NOMO-1 treated with DMSO at 0.1 percent for 48 hours (cell line): ENCODE measurements at regions not wholly inside any gene's neighbourhood (a gene's known extent, or its start where the extent isn't known, plus 50 kb on each side); places are given as distances from the start of the nearest gene placed in this dataset.
A peak's percentile ranks its signal among the peaks of the same experiment; 100 is the strongest.

Source experiments
- DNase-seq: peaks from one replicate; lab custom pipeline; 2025; ENCODE audit not compliant: unreplicated experiment; lab: John Stamatoyannopoulos, UW

DNA sequence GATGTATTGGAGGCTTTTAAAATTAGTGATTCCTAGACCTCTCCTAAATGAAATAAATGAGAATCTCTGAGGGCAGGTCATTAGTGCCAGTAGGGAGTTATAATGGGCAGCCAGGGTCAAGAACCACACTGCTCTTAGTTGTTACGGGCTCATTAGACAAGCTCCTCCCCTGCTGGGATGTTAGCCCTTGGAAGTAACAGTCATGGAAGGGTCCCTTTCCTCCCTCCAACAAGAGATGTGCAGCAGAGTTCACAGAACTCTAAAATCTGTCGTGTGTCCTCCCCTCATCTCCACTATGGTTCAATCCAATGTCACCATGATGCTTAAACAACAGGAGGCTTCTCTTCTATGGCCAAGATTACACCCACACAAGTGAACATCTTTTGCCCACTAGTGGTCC lies 419.5 kb downstream of the INSC start:
- no peak for DNase-seq

DNA sequence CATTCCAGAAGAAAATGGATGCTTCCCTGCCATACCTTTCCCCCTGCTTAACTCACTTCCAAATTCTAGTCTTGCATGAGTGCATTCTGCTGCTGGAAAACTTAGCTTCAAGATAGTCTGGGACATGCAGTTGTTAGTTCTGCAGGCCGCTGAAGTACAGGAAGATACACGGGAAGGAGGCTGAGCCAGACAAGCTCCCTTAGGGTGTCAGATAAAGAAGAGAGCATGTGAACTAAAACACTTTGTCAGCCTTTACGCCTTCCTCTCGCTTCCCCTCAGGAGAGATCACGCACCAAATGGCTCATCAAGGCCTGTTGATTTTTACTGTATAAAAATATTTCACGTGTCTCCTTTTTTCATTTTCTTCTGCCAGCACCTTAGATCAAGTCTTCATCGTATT lies 420.7 kb downstream of the INSC start:
- DNase-seq, result no peak

DNA sequence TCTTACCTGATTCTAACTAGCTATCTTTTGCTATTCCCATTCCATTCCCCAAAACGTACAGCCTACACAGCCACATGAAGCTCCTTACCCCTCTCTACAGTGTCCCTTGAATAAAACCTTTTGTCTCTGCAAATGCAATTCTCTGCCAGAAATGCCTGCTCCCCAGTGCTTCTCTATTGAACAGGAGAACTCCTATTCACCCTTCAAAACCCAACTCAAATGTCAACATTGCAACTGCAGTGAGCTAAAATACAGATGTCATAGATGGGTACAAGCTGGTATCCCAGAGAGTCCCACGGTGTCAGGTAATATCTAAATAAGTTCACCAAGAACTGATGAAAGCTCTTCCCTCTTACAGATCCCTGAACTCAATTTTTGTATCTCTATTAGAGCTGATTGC lies 421.7 kb downstream of the INSC start:
- DNase-seq, result no peak

DNA sequence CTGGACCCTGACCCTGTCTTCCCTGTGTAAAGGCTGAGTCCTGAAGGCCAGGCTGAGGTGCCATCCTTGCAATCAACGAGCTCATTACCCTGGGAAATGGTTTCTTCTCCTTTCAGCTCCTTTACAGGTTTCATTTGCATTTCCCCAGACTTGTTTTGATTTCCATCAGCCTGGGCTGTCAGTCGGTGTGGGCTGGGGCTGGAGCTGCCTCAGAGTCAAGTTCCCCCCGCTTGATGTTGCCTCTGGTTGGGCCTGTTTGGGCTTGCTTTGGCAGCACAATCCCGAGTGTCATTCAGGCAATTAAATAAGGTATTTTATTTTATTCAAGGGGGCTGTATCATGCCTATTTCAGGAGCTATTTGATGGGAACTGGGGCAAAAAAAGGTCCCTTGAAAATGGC lies 424.9 kb downstream of the INSC start:
- DNase-seq, result no peak

DNA sequence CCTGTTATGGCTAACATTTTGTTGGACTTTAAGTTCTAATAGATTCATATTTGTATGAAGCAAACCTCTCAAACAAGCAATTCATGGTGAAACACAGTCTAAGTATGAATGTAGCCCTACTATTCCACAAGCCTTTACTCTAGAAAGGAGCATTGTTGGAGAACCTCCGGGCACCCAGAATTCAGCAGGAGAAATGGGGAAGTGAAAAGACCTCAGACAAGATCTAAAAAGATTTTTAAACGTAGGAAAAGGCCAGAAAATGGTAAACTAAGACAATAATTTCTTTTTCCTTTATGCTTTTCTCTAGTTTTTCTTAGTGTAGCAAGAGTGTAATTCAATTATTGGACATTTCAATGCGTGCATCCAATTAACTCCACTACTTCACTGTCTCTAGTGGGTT lies 426.4 kb downstream of the INSC start:
- DNase-seq, result no peak

DNA sequence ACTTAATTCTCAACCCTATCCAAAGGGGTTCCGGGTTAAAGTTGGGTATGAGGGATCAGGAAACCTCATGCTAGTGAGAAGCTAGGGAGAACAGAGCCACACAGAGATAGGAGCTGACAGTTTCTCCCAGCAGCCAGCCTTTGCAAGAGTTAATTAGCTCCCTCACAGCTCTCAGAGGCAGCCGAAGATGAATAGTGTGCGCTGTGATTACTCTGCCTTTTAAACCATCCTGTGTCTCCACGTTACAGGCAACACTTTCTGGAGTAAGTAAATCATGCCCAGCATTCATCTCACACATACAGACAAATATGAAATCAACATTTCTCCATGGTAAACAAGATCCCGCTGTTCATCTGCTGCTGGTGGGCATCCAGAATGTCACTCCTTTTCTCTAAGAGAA lies 429.6 kb downstream of the INSC start:
- no peak for DNase-seq

DNA sequence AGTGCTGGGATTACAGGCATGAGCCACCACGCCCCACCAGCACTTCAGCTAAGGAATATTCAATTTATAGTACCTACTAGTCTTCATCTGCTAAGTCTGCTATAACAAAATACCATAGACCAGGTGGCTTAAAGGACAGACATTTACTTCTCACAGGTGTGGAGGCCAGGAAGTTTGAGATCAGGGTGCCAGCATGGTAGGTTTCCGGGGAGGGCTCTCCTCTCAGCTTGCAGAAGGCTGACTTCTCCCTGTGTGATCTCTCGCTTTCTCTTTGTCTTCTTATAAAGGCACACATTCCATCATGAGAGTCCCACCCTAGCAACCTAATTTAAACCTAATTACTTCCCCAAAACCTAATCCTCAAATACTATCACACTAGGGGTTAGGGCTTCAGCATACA lies 433.0 kb downstream of the INSC start:
- DNase-seq, result peak; percentile 12

DNA sequence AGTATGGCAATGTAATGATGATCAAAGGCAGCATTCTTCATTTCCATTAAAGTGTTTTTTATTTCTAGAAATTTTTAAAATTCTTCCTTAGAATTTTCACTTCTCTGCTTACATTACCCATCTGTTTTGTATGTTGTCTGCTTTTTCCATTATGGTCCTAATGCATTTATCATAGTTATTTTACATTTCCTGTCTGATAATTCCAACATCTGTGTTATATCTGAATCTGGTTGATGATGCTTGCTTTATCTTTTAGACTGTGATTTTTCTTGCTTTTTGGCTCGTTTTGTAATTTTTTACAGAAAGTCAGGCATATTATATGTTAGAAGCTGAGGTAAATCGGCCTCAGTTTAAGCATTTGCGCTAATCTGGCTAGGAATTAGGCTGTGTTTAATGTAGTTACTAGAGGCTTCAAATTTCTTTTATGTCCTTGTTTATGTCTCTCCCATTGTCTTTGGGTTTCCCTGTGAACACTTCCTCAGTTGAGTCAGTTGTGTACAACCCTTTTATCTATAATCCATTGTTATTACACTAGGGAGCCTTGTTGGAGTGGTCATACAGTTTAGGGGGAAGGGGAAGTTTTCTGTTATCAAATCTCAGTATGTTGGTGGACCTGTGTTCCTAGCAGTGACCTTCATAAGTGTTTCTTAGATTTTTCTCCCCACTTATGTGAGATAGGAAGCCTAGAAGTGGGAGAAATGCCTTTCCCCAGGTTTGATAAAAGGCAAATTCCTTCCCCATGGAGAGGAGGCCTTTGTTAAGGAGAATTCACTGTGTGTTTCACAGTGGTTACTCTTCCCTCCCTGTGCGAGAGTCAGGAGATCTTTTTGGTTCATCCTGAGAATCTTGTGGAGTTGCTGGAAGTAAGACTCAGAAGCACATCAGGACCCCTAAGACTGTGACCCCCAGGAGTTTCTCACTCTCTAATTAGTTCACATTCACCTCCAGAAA lies 437.5 kb downstream of the INSC start:
- DNase-seq, result no peak

DNA sequence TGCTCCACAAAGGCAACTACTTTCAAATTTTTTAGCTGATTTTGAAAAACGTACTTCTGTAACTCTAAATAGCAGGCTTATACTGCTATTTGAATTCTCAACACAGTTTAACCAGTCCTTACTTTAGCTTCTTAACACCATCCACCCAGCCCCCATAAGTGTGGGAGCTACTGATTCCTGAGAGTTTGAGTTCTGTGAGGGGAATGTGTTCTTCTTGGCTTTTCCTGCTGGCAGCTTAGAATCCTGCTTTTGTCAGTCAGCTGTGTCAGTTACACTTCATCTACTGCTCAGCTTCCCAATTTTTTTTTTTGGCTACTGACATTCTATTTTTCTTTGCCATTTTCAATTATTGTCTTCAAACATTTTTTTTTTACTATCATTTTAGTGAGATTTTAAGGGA lies 440.4 kb downstream of the INSC start:
- DNase-seq, result no peak

DNA sequence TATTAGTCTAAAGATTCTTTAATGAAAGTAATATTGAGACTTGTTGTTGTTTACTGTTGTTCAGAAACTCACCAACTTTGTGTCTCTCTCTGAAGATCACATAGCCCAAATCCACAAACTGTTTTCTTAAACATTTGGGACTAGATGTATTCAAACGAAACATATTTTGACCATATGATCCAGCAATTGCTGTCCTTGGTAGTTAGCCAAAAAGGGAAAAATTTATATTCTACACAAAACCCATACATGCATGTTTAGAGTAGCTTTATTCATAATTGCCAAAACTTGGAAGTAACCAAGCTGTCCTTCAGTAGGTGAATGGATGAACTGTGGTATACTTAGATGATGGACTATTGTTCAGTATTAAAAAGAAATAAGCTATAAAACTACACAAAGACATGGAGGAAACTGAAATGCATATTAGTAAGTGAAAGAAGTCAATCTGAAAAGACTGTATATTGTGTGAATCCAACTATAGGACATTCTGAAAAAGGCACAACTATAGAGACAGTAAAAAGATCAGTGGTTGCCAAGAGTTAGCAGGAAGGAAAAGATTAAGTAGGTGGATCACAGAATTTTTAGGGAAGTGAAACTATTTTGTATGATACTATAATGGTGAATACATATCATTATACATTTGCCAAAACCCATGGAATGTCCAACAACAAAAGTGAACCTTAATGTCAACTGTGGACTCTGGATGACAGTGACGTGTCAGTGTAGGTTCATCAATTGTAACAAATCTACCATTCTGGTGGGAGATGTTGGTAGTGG lies 442.9 kb downstream of the INSC start:
- peak; percentile 82 for DNase-seq

DNA sequence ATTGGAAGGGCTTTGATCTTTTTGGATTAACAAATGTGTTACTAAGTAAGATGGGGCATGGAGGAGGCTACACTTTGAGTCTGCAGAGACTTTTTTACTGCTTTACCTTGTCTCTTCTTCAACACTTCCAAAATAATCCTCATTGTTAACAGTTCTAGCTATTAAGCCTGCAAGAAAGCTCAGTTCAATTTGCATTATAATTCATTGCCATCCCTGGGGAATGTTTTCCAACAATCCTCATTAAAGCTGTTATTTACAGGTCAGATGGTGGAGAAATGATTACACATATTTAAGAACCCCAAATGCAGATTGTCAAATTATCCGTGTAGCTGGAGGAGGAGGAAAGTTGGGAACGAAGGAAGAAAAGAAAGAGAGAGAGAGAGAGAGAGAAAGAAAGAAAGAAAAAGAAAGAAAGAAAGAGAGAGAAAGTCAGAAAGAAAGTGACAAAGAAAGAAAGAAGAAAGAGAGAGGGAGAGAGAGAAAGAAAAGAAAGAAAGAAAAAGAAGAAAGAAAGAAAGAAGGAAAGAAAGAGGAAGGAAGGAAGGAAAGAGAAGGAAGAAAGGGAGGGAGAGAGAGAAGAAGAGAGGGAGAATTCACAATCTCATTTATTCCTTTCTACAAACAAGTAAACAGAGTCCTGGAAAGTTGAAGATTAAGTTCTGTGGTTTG lies 443.9 kb downstream of the INSC start:
- DNase-seq, result no peak

DNA sequence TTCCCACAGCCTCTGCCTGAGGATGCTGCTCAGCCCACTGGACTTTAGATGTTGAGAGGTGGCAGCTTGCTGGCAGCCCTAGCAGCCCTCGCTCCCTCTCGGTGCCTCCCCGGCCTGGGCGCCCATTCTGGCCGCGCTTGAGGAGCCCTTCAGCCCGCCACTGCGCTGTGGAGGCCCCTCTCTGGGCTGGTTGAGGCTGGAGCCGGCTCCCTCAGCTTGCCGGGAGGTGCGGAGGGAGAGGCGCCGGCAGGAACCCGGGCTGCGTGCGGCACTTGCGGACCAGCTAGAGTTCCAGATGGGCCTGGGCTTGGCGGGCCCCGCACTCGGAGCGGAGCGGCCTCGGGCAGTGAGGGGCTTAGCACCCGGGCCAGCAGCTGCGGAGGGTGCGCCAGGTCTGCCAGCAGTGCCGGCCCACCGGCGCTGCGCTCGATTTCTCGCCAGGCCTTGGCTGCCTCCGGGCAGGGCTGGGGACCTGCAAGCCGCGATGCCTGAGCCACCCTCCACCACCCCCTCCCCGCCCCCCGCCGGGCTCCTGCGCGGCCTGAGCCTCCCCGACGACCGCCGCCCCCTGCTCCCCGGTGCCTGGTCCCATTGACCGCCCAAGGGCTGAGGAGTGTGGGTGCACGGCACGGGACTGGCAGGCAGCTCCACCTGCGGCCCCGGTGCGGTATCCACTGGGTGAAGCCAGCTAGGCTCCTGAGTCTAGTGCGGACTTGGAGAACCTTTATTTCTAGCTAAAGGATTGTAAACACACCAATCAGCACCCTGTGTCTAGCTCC lies 446.2 kb downstream of the INSC start:
- no peak for DNase-seq

DNA sequence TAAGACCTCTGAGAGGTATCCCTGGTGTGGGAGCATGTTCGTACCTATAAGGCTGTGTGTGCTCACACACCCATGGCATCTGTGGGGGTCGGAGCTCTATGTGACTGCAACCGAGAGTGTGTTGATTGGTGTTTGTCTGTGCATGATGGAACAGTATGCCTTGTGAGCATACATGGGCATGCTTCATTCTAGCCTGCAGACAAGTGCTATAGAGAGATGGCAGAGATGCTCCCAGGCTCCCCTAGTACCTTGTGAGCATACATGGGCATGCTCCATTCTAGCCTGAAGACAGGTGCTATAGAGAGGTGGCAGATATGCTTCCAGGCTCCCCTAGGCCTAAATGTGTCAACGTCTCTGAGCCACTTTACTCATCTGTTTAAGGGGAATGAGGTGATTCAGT lies 447.5 kb downstream of the INSC start:
- no peak for DNase-seq

DNA sequence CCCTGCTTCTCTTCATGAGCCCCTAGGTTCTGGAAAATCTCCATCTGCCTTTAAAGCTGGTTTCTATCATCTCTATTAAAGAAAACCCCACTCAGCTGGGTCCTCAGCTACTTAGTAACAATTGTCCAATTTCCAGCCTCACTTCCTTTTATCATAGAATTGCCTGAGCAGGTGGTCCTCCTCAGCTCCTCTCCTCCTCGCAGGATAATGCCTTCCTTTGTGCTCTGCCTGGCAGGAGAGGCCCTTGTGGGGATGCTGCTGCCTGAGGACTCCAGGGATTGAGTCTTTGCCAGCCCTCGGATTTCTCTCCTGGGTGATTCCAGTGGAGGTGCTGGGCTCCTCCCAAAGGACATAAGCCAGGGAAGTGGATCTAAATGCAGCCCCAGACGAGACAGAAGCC lies 448.3 kb downstream of the INSC start:
- no peak for DNase-seq

DNA sequence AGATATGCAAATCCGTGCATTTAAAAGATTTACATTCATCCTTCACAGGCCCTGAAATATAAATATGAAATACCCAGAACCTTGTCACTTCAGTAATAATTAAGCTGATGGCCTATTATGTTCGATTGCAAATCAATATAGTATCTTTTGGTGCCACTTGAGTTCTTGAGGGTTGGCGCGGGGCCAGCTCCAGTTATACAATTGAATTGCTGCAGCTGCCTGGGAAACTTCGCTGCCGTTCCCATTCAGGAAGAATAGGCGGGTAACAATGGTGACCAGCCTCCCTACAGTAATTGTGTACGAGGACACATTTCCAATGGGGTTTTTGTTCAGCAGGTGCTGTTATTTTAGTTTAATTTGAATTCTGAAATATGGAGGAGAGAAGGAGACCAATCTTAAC lies 451.2 kb downstream of the INSC start:
- no peak for DNase-seq

DNA sequence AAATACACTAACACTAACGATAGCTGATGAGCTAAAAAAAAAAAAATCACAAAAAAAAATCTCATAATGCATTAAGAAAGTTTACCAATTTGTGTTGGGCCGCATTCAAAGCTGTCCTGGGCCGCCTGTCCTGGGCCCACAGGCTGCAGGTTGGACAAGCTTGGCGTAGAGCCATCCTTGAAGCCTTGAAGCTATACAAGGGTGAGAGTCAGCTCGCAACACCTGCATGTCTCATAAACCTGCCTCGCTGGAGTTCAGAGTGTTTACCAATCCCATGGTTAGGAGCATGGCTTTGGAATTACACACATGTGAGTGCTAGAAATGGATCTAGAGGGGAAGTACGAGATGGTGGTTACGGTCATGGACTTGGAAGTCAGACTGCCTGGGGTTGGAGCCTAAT lies 453.7 kb downstream of the INSC start:
- no peak for DNase-seq

DNA sequence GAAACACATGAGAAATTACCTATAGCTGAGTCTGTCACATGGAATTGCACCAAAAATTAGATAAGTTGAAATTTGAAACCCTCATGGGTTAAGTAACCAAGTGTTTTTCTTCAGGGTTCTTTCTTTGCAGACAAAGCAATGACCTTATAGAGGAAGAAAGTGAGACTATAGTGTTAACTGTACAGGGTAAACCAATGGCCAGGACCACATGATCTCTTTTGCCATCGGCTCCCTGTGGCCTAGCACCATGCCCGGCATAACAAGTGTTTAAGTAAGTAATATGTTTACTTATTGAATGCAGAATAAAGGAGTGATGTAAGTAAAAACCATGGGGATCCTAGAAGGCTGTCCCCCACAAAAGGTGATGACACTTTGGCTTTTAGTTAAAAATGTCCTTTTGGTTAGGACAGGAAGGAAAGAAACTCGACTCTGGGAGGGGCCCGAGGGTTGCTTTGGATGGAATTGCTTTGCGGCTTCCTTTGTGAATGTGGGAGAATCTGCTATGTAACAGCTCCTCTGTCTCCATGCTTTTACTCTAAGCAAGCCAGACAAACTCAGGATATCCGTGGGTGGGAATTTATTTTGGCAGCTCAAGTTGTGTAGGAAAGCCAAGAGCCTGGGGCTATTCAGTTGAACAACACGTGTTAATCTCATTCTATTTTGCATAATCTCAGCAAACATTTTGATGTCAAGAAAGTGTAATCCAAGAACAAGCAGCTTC lies 454.7 kb downstream of the INSC start:
- DNase-seq, result no peak

DNA sequence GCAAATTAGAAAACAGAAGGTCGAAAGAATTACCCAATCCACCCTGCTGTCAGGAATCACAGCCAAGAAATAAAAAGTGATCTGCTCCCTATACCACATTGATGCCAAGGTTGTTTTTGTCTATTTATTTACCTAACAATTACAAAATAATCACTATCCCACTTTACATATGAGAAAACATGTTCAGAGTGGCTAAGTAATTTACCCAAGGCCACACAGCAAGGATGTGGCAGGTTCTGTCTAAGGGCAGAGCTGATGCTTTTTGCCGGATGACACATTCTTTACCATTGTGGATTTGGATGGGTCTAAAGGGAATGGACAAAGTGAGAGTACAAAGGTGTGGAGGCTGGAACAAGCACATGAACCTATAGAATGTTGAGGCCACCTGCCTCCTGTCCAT lies 460.7 kb downstream of the INSC start:
- DNase-seq, result no peak

DNA sequence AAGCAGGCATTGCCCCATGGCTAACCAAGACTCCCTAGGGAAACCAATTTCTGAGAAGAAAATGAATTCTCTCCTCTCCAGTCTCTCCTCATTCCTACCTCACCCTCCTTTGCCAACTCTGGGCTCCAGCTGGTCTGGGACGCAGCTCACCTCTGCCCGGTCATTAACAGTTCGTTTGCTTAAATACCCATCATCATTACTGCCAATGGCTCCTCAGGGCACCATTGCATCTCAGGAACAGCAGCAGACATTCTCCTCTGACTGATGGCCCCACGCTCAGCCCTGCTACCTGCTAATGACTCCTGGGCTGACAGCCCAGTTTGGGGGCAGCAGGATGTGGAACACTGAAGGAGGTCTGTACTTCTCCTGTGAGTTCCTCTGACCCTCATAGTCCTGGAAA lies 462.0 kb downstream of the INSC start:
- DNase-seq, result no peak

DNA sequence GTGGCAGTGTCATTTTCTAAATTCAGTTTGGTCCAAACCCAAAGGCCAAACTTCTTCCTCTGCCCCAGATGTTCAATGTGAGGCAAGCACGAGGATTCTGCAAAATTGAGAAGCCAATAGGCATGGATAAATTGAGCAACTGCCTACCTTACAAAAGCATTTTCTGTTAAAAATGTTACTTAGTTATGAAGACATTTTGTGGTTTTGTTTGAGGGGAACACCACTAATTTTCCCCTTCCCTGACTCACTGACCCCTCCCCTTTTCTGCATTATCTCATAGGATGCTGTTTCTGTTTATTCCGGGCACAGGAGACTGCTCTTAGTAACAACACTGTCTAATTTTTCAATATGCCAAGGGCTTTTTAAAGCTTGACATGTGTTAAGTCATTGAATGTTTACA lies 462.8 kb downstream of the INSC start:
- peak; percentile 95 for DNase-seq
